ENCODE measurements at regions not wholly inside any gene's neighbourhood (a gene's known extent, or its start where the extent isn't known, plus 50 kb on each side); places are given as distances from the start of the nearest gene placed in this dataset.

DNA sequence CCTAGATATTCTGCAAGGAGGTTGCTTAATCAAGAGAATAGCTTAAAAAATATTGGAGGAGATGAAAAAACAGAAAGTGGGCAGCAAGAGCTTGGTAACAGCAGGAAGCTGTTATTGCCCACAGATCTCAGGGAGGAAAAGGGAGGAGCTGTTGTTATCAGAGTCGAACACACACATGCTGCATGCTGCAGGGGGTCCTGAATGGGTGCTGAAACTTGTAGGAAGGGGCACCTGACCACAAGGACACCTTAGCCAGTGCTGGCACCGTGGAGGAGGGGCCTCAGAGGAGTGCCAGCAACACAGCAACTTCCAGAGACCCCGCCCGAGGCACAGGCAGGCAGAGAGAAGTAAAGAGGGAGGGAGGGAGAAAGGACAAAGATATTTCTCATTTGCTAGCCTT lies 332.9 kb downstream of the SOCS6 start:
- TF ChIP-seq EZH2phosphoT487 (IDR thresholded peaks at IDR 0.05) = no peak
- TF ChIP-seq, protein P1, sequence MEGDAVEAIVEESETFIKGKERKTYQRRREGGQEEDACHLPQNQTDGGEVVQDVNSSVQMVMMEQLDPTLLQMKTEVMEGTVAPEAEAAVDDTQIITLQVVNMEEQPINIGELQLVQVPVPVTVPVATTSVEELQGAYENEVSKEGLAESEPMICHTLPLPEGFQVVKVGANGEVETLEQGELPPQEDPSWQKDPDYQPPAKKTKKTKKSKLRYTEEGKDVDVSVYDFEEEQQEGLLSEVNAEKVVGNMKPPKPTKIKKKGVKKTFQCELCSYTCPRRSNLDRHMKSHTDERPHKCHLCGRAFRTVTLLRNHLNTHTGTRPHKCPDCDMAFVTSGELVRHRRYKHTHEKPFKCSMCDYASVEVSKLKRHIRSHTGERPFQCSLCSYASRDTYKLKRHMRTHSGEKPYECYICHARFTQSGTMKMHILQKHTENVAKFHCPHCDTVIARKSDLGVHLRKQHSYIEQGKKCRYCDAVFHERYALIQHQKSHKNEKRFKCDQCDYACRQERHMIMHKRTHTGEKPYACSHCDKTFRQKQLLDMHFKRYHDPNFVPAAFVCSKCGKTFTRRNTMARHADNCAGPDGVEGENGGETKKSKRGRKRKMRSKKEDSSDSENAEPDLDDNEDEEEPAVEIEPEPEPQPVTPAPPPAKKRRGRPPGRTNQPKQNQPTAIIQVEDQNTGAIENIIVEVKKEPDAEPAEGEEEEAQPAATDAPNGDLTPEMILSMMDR (IDR thresholded peaks at IDR 0.05) = no peak
